ENCODE measurements at regions not wholly inside any gene's neighbourhood (a gene's known extent, or its start where the extent isn't known, plus 50 kb on each side); places are given as distances from the start of the nearest gene placed in this dataset.
"Not testable (repeated sequence)": the region's sequence is repeated elsewhere in the genome, so short reads cannot be mapped to it uniquely, and the experiment has no call there.

DNA sequence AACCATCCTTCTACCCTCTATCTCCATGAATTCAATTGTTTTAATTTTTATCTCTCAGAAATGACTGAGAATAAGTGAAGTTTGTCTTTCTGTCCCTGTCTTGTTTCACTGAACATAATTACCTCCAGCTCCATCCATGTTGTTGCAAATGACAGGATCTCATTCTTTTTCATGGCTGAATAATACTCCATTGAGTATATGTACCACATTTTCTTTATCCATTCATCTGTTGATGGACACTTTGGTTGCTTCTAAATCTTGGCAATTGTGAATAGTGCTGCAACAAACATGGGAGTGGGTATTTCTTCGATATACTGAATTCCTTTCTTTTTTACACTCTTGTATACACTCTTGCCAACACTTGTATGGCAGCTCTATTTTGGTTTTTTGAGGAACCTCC, 72.8 kb upstream of the COX20 start:
- Histone ChIP-seq H3K4me3 (no peak overlapping the region), H3K9ac (ENCODE audit: insufficient read depth in 1 of 2, low read length in 2 of 2) (no peak overlapping the region), H3K36me3 (ENCODE audit: control insufficient read depth in 4 of 4, insufficient read depth in 4 of 4, low read length in 4 of 4) (no peaks in the 10 kb centered on the region), H3K9me3 (ENCODE audit: control insufficient read depth in 4 of 4, insufficient read depth in 3 of 4, low read length in 3 of 4) (no peaks in the 10 kb centered on the region), H3K4me1 (ENCODE audit: control insufficient read depth in 5 of 5, insufficient read depth in 5 of 5, low read length in 5 of 5) (peaks cover 0 to 5% (median 0%) of the 10 kb centered on the region in 5 donors), H3K27me3 (ENCODE audit: control insufficient read depth in 3 of 3, insufficient read depth in 3 of 3, low read length in 2 of 3) (no peaks in the 10 kb centered on the region), H3K27ac (ENCODE audit: low read depth in 1 of 2, low read length in 1 of 2) (no peak overlapping the region)
- WGBS, 2 donors, result 93 to 97% methylated on average over 1 of the region's 1 CpG
- ATAC-seq (ENCODE audit: insufficient read depth, low FRiP score), result no peak
- TF ChIP-seq, protein P1, sequence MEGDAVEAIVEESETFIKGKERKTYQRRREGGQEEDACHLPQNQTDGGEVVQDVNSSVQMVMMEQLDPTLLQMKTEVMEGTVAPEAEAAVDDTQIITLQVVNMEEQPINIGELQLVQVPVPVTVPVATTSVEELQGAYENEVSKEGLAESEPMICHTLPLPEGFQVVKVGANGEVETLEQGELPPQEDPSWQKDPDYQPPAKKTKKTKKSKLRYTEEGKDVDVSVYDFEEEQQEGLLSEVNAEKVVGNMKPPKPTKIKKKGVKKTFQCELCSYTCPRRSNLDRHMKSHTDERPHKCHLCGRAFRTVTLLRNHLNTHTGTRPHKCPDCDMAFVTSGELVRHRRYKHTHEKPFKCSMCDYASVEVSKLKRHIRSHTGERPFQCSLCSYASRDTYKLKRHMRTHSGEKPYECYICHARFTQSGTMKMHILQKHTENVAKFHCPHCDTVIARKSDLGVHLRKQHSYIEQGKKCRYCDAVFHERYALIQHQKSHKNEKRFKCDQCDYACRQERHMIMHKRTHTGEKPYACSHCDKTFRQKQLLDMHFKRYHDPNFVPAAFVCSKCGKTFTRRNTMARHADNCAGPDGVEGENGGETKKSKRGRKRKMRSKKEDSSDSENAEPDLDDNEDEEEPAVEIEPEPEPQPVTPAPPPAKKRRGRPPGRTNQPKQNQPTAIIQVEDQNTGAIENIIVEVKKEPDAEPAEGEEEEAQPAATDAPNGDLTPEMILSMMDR (IDR thresholded peaks at IDR 0.05; ENCODE audit: control extremely low read depth, extremely low read depth), result no peak
- DNase-seq, result no peak

DNA sequence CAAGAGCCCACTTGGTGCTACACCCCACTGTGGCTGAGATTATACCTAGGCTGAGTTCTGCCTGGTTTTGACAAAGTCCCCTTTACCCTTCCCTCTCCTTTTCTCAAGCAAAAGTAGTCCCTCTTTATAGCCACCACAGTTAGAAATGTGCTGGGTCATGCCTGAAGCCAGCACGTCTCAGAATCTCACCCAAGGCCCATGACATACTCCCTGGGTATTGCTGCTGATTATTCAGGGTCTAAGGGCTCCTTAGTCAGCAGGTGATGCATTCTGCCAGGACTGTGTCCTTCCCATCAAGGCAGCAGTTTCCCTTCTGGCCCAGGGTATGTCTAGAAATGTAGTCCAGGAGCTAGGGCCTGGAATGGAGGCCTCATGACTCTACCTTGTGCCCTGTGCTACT, 67.3 kb upstream of the COX20 start:
- no peak overlapping the region for H3K9ac ChIP-seq (ENCODE audit: insufficient read depth in 1 of 2, low read length in 2 of 2)
- H3K27ac ChIP-seq (ENCODE audit: low read depth in 1 of 2, low read length in 1 of 2), result no peak overlapping the region
- H3K4me3 ChIP-seq, result no peak overlapping the region
- peaks cover 0 to 2% (median 0%) of the 10 kb centered on the region in 4 donors for H3K9me3 ChIP-seq (ENCODE audit: control insufficient read depth in 4 of 4, insufficient read depth in 3 of 4, low read length in 3 of 4)
- ATAC-seq (ENCODE audit: insufficient read depth, low FRiP score) (no peak), DNase-seq (no peak)
- 86 to 95% methylated on average over 1 of the region's 1 CpG for WGBS, 2 donors
- no peaks in the 10 kb centered on the region for H3K36me3 ChIP-seq (ENCODE audit: control insufficient read depth in 4 of 4, insufficient read depth in 4 of 4, low read length in 4 of 4)
- no peaks in the 10 kb centered on the region for H3K4me1 ChIP-seq (ENCODE audit: control insufficient read depth in 5 of 5, insufficient read depth in 5 of 5, low read length in 5 of 5)
- TF ChIP-seq, protein P1 (IDR thresholded peaks at IDR 0.05; ENCODE audit: control extremely low read depth, extremely low read depth), result no peak
- no peaks in the 10 kb centered on the region for H3K27me3 ChIP-seq (ENCODE audit: control insufficient read depth in 3 of 3, insufficient read depth in 3 of 3, low read length in 2 of 3)

DNA sequence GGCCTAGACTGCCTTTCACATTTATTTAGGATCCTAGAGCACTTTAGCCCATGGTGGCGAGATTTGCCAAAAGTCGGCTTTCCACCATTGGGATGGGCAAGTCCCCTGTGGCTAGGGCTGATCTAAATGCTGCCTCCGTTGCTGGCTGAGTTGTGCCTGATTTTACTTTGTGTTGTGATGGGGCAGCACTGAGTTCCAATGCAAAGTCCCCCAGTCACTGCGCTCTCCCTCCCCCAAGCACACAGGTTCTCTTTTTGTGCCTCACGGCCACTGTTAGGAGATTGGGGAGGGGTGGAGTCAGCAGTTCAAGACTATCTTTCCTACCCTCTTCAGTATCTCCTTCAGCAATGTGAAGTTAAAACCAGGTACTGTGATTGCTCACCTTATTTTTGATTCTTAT, 66.7 kb upstream of the COX20 start:
- WGBS, 2 donors, result 90 to 93% methylated on average over 5 of the region's 5 CpGs
- TF ChIP-seq, protein P1 (IDR thresholded peaks at IDR 0.05; ENCODE audit: control extremely low read depth, extremely low read depth), result no peak
- no peak for ATAC-seq (ENCODE audit: insufficient read depth, low FRiP score)
- H3K27me3 ChIP-seq (ENCODE audit: control insufficient read depth in 3 of 3, insufficient read depth in 3 of 3, low read length in 2 of 3), result no peaks in the 10 kb centered on the region
- peaks cover 0 to 2% (median 0%) of the 10 kb centered on the region in 4 donors for H3K9me3 ChIP-seq (ENCODE audit: control insufficient read depth in 4 of 4, insufficient read depth in 3 of 4, low read length in 3 of 4)
- H3K27ac ChIP-seq (ENCODE audit: low read depth in 1 of 2, low read length in 1 of 2), result no peak overlapping the region
- H3K9ac ChIP-seq (ENCODE audit: insufficient read depth in 1 of 2, low read length in 2 of 2), result no peak overlapping the region
- H3K4me1 ChIP-seq (ENCODE audit: control insufficient read depth in 5 of 5, insufficient read depth in 5 of 5, low read length in 5 of 5), result no peaks in the 10 kb centered on the region
- no peak overlapping the region for H3K4me3 ChIP-seq
- DNase-seq, result no peak
- H3K36me3 ChIP-seq (ENCODE audit: control insufficient read depth in 4 of 4, insufficient read depth in 4 of 4, low read length in 4 of 4), result no peaks in the 10 kb centered on the region

DNA sequence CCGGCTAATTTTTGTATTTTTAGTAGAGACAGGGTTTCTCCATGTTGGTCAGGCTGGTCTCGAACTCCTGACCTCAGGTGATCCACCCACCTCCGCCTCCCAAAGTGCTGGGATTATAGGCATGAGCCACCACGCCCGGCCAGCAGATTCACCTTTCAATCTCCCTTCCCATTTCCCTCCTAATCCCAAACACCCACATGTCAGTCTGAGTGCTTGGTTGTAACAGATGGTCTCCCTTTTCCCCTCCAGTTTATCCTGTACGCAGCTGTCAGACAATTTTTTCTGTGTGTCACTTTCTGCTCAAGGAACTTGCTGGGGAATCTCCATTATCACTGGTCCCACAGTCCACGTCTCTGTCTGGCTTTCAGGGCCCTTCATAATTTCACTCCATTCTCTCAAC, 64.9 kb upstream of the COX20 start:
- not testable (repeated sequence) for H3K9me3 ChIP-seq (ENCODE audit: control insufficient read depth in 4 of 4, insufficient read depth in 3 of 4, low read length in 3 of 4); H3K27me3 ChIP-seq (ENCODE audit: control insufficient read depth in 3 of 3, insufficient read depth in 3 of 3, low read length in 2 of 3); DNase-seq; H3K4me1 ChIP-seq (ENCODE audit: control insufficient read depth in 5 of 5, insufficient read depth in 5 of 5, low read length in 5 of 5); H3K27ac ChIP-seq (ENCODE audit: low read depth in 1 of 2, low read length in 1 of 2); H3K36me3 ChIP-seq (ENCODE audit: control insufficient read depth in 4 of 4, insufficient read depth in 4 of 4, low read length in 4 of 4); H3K4me3 ChIP-seq; H3K9ac ChIP-seq (ENCODE audit: insufficient read depth in 1 of 2, low read length in 2 of 2); ATAC-seq (ENCODE audit: insufficient read depth, low FRiP score)
- WGBS, 2 donors, result 85 to 94% methylated on average over 7 of the region's 7 CpGs

Data from lung (tissue), 11 donors.